K562 (cell line): ENCODE measurements at regions not wholly inside any gene's neighbourhood (a gene's known extent, or its start where the extent isn't known, plus 50 kb on each side); places are given as distances from the start of the nearest gene placed in this dataset.

Experiments used
- ATAC-seq: fragments of 200-7000 bp; cut with Tn5 transposase; 3 replicates; pipeline ENCODE4 v1.9.1; 2020; ENCODE audit warnings: moderate library complexity
- BruUV-seq: library from RNA; stranded (reverse); fragments of 400-500 nt; replicated peaks from 2 replicates; lab custom pipeline; 2021; lab: Mats Ljungman, UMichigan
- CTCF ChIA-PET: fragments of 300-600 bp; formaldehyde crosslinking; extraction: SDS; loops from one replicate; lab custom pipeline; 2021; ENCODE audit warnings: low intra/inter-chr PET ratio; lab: Yijun Ruan, JAX
- POLR2A ChIA-PET: fragments of 300-600, 350-650 bp; sonication (Branson Sonifier 250); formaldehyde crosslinking; extraction: SDS; loops from one replicate; lab custom pipeline; 2021; ENCODE audit warnings: antibody characterized with exemption, inconsistent platforms; lab: Yijun Ruan, JAX
- DNase-seq, 4 experiments: peaks; one replicate each; pipeline versions ENCODE4 v3.0.0 to v3.0.0-alpha.2; 2011 to 2018; ENCODE audit warnings: low spot score in 3 of 4, mixed read lengths in 3 of 4; ENCODE audit errors: extremely low read depth in 1 of 4
- FAIRE-seq: peaks from 2 replicates; lab custom pipeline; 2011; peaks lifted over from hg19 to GRCh38; lab: Jason Lieb, UNC
- H2AFZ ChIP-seq: 2 replicates; pipeline ENCODE4 v1.6.0; 2011; ENCODE audit warnings: low read depth, low read length, control low read depth, inconsistent platforms
- H3K27ac ChIP-seq: fragments of 200-600 bp; 3 replicates; pipeline ENCODE4 v1.8.0; 2011; ENCODE audit warnings: low read depth, mild to moderate bottlenecking, control low read depth, inconsistent platforms, low read length, moderate library complexity, mixed read lengths; ENCODE audit errors: extremely low read depth
- H3K27me3 ChIP-seq, 2 experiments: fragments of 300-600 bp in 1 of 2; 2 replicates in 1 of 2; 3 replicates in 1 of 2; pipeline versions ENCODE4 v1.6.0 to v1.8.0; 2011; ENCODE audit warnings: inconsistent platforms in 2 of 2, low read length in 2 of 2, mild to moderate bottlenecking in 1 of 2, mixed read lengths in 1 of 2, moderate library complexity in 1 of 2; ENCODE audit not compliant: control insufficient read depth in 2 of 2, insufficient read depth in 2 of 2
- H3K36me3 ChIP-seq: fragments of 300-600 bp; 3 replicates; pipeline ENCODE4 v1.8.0; 2011; ENCODE audit warnings: mild to moderate bottlenecking, low read length, inconsistent platforms; ENCODE audit not compliant: control insufficient read depth, insufficient read depth
- H3K4me1 ChIP-seq, 2 experiments: fragments of 200-600 bp in 1 of 2; replicated peaks in 1 of 2; 2 replicates in 1 of 2; 3 replicates in 1 of 2; pipeline versions ENCODE4 v1.5.1 to v1.8.0; 2011; ENCODE audit warnings: inconsistent platforms in 2 of 2, low read length in 2 of 2, mild to moderate bottlenecking in 1 of 2, mixed read lengths in 1 of 2, moderate library complexity in 1 of 2; ENCODE audit not compliant: control insufficient read depth in 2 of 2, insufficient read depth in 2 of 2
- H3K4me2 ChIP-seq: 2 replicates; pipeline ENCODE4 v1.6.1; 2011; ENCODE audit warnings: low read length, control low read depth, inconsistent platforms, mixed read lengths; ENCODE audit not compliant: insufficient read depth
- H3K4me3 ChIP-seq: fragments of 200-600 bp; sonication (generic), shearing (Covaris generic); 2 replicates; pipeline ENCODE4 v1.5.1; 2016; ENCODE audit warnings: control low read depth, inconsistent platforms
- H3K79me2 ChIP-seq: fragments of 200-600 bp; 3 replicates; pipeline ENCODE4 v1.8.0; 2011; ENCODE audit warnings: low read length, inconsistent platforms; ENCODE audit not compliant: control insufficient read depth, insufficient read depth
- H3K9ac ChIP-seq, 2 experiments: 2 replicates each; pipeline versions ENCODE4 v1.6.0 to v1.6.1; 2011; ENCODE audit warnings: low read depth in 2 of 2, low read length in 2 of 2, control low read depth in 1 of 2, inconsistent platforms in 1 of 2, mild to moderate bottlenecking in 1 of 2, mixed read lengths in 1 of 2; ENCODE audit not compliant: insufficient read depth in 1 of 2
- H3K9me1 ChIP-seq: one replicate; pipeline ENCODE4 v1.6.0; 2011; ENCODE audit warnings: inconsistent platforms, mild to moderate bottlenecking, low read length, moderate library complexity; ENCODE audit not compliant: control insufficient read depth, insufficient read depth
- H3K9me3 ChIP-seq: replicated peaks from 2 replicates; pipeline ENCODE4 v1.5.1; 2011; ENCODE audit warnings: low read depth, low read length, inconsistent platforms; ENCODE audit not compliant: control insufficient read depth, insufficient read depth
- H4K20me1 ChIP-seq: replicated peaks from 2 replicates; pipeline ENCODE4 v1.6.1; 2011; ENCODE audit warnings: low read length, inconsistent platforms, mixed read lengths; ENCODE audit not compliant: control insufficient read depth, insufficient read depth
- ADNP ChIP-seq: fragments of 200-800 bp; sonication (Bioruptor generic); IDR thresholded peaks from 2 replicates; pipeline ENCODE4 v1.6.1; 2016; ENCODE audit warnings: missing genetic modification characterization, missing compliant biosample characterization
- ATF4 ChIP-seq: fragments of 450-650 bp; formaldehyde crosslinking; IDR thresholded peaks from 2 replicates; pipeline ENCODE4 v1.4.0; 2022; ENCODE audit warnings: mild to moderate bottlenecking, moderate library complexity
- ATF6 ChIP-seq: sonication (generic); formaldehyde crosslinking; IDR thresholded peaks from 2 replicates; pipeline ENCODE4 v1.4.0; 2020; ENCODE audit warnings: mild to moderate bottlenecking, missing genetic modification reagents
- HMG20A ChIP-seq: fragments of 450-650 bp; formaldehyde crosslinking; conservative IDR thresholded peaks from 2 replicates; pipeline ENCODE4 v1.4.0; 2020; ENCODE audit warnings: mild to moderate bottlenecking, mixed read lengths
- HNRNPUL1 ChIP-seq: fragments of 200-400 bp; formaldehyde crosslinking; IDR thresholded peaks from 2 replicates; pipeline ENCODE4 v1.6.1; 2017; ENCODE audit warnings: low read length
- HOMEZ ChIP-seq: fragments of 250-450 bp; sonication (Bioruptor Pico); IDR thresholded peaks from 2 replicates; pipeline ENCODE4 v1.4.0; 2020; ENCODE audit warnings: mild to moderate bottlenecking, moderate library complexity
- KLF6 ChIP-seq: fragments of 250-450 bp; sonication (Bioruptor Pico); IDR thresholded peaks from 2 replicates; pipeline ENCODE4 v1.4.0; 2020; ENCODE audit warnings: mild to moderate bottlenecking, moderate library complexity, borderline replicate concordance
- MED1 ChIP-seq: sonication (generic); formaldehyde crosslinking; IDR thresholded peaks from 2 replicates; pipeline ENCODE4 v1.8.1; 2023; ENCODE audit warnings: missing genetic modification reagents, borderline replicate concordance
- PCBP1 ChIP-seq: fragments of 200-400 bp; formaldehyde crosslinking; IDR thresholded peaks from 2 replicates; pipeline ENCODE4 v1.6.1; 2018; ENCODE audit warnings: mild to moderate bottlenecking, low read depth, low read length; ENCODE audit not compliant: poor library complexity, severe bottlenecking
- ZNF121 ChIP-seq: sonication (generic); formaldehyde crosslinking; conservative IDR thresholded peaks from 2 replicates; pipeline ENCODE4 v1.8.0; 2022; ENCODE audit warnings: missing genetic modification reagents
- ZNF224 ChIP-seq: sonication (generic); formaldehyde crosslinking; IDR thresholded peaks from 2 replicates; pipeline ENCODE4 v1.8.0; 2022; ENCODE audit warnings: mild to moderate bottlenecking, missing genetic modification reagents
- ZNF23 ChIP-seq: fragments of 250-450 bp; sonication (Bioruptor Pico); IDR thresholded peaks from 2 replicates; pipeline ENCODE4 v1.4.0; 2020; ENCODE audit warnings: mild to moderate bottlenecking
- ZNF354B ChIP-seq: fragments of 250-450 bp; sonication (Bioruptor Pico); IDR thresholded peaks from 2 replicates; pipeline ENCODE4 v1.4.0; 2020
- WGBS: fragments of 100-300 bp; shearing (Covaris generic); methylation state at CpG from one replicate; pipeline ENCODE4 v1.1.6; 2016; ENCODE audit warnings: low coverage, mixed read lengths; ENCODE audit not compliant: insufficient coverage; ENCODE audit errors: missing lambda C conversion rate; 5-methylcytosine and 5-hydroxymethylcytosine counted together
- in situ Hi-C: fragments of 300-500 bp; cut with MboI; formaldehyde crosslinking; loops from 4 replicates; pipeline ENCODE4 v1.15.0; 2018; ENCODE audit warnings: inconsistent platforms, mixed read lengths
- intact Hi-C: fragments of 100-400 bp; cut with micrococcal nuclease; formaldehyde crosslinking; loops from 2 replicates; pipeline ENCODE4 v1.14.2; 2022

GRCh38 chr9:118928722-118929121 is 440.5 kb downstream of the BRINP1 start:
- H3K9ac ChIP-seq = no peak overlapping the region
- BruUV-seq = no TSS peak
- ATAC-seq = no peak
- no peaks in the 10 kb centered on the region for H3K27me3 ChIP-seq
- TF ChIP-seq KLF6 (CRISPR knock-in tag) (no peak), ZNF121 (no peak), ATF6 (no peak), HNRNPUL1 (no peak), MED1 (CRISPR knock-in tag) (no peak), ATF4 (no peak), ZNF23 (no peak), HMG20A (CRISPR knock-in tag) (no peak), HOMEZ (CRISPR knock-in tag) (no peak), PCBP1 (no peak), ADNP (no peak), ZNF354B (no peak), ZNF224 (CRISPR knock-in tag) (no peak)
- H3K4me2 ChIP-seq = no peak overlapping the region
- H3K4me3 ChIP-seq = no peak overlapping the region
- H3K9me1 ChIP-seq = no peaks in the 10 kb centered on the region
- ChIA-PET POLR2A (no interaction called here), CTCF (no interaction called here)
- 0 out of 2 replicates have a peak, but pooled peaks cover 2% of the 10 kb centered on the region for H3K9me3 ChIP-seq
- no peaks in the 10 kb centered on the region for H4K20me1 ChIP-seq
- intact Hi-C loops (no loop called here), in situ Hi-C loops (no loop called here)
- no peaks in the 10 kb centered on the region for H3K4me1 ChIP-seq
- H3K79me2 ChIP-seq = no peaks in the 10 kb centered on the region
- H3K36me3 ChIP-seq = no peaks in the 10 kb centered on the region
- no peak overlapping the region for H3K27ac ChIP-seq
- 0% methylated on average over 2 of the region's 2 CpGs for WGBS
- no peak for FAIRE-seq
- H2AFZ ChIP-seq = no peak overlapping the region
- DNase-seq = no peak
